ENCODE measurements at regions not wholly inside any gene's neighbourhood (a gene's known extent, or its start where the extent isn't known, plus 50 kb on each side); places are given as distances from the start of the nearest gene placed in this dataset.

DNA sequence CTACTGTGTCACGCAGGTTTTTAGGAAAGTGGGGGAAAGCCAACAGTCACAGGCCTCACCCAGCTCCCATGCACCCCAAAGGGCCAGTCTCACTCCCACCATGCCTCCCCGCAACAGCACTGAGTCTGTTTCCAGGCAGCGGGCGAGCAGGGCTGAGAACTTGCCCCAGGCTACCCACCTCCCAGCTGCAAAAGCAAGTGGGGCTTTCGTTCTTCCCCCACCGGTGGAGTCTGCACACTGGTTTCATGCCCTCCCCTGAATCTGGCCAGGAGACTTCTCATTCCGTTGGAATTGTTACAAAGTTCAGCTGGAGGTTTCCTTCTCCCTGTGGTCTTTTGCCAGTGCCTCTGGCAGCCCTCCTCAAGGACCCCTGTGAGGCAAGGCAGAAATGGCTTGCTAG is 53.6 kb upstream of the KCNJ15 start:
- no peak for DNase-seq (ENCODE audit: low spot score)

DNA sequence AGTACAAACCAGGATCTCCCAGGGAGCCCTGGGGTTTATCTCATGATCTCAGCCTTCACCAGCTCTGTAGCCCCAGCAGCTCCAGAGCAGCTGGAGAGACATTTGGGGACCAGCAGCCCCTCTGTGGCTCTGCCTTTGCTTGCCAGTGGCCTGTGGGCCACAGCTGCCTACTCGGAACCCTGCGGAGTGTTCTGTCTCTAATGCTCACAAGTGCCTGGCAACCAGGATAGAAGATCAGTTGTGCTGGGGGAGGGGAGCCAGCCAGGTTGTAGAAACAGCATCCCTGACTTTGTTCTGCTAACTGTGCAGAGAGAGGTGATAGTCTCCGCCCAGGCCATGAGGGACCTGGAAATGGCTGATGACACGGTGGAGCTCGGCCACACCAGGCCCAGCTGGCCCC is 50.9 kb upstream of the KCNJ15 start:
- DNase-seq (ENCODE audit: low spot score), result no peak

DNA sequence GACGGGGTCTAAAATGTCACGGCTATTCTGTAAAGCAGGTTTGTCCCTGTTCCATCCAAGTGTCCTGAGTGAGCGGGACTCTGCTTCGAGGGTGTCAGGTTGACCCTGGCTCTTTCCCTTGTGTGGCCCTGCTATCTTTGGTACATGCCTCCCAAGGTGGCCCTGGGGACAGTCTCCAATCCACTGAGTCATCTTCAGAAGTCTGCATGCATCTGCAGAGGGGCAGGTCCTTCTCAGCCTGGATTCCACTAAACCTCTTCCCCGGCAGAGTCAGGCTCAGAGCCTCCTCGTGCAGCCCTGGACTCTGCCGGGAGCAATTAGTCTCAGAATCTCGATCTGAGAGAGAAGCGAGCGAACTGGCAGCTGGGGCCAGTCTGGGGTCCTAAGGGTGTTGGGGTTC is 50.1 kb upstream of the KCNJ15 start:
- DNase-seq (ENCODE audit: low spot score), result no peak
